Activated T-helper 17 cell treated with anti-CD3 and anti-CD28 coated beads, Interleukin-2, amount 50 U/mL, for 72 hours (primary cell): ENCODE measurements at regions not wholly inside any gene's neighbourhood (a gene's known extent, or its start where the extent isn't known, plus 50 kb on each side); places are given as distances from the start of the nearest gene placed in this dataset.
A peak's percentile ranks its signal among the peaks of the same experiment; 100 is the strongest.
"Not testable (repeated sequence)": the region's sequence is repeated elsewhere in the genome, so short reads cannot be mapped to it uniquely, and the experiment has no call there.

Experiments used
- ATAC-seq: fragments of 150-1000 bp; cut with Tn5 transposase; replicated peaks from 2 replicates; pipeline ENCODE4 v1.10.0; 2021; ENCODE audit warnings: mild to moderate bottlenecking, moderate library complexity
- H3K27ac Mint-ChIP-seq: one replicate; pipeline ENCODE4 v1.8.0; 2022; ENCODE audit warnings: mixed read lengths
- H3K27me3 Mint-ChIP-seq: one replicate; pipeline ENCODE4 v1.8.0; 2022; ENCODE audit warnings: mixed read lengths
- H3K36me3 Mint-ChIP-seq: one replicate; pipeline ENCODE4 v1.8.0; 2022; ENCODE audit warnings: low read depth, mild to moderate bottlenecking, mixed read lengths
- H3K4me1 Mint-ChIP-seq: one replicate; pipeline ENCODE4 v1.8.0; 2022; ENCODE audit warnings: mixed read lengths
- H3K4me3 Mint-ChIP-seq: one replicate; pipeline ENCODE4 v1.8.0; 2022; ENCODE audit warnings: mild to moderate bottlenecking, mixed read lengths
- H3K9me3 Mint-ChIP-seq: one replicate; pipeline ENCODE4 v1.8.0; 2022; ENCODE audit warnings: mixed read lengths

DNA sequence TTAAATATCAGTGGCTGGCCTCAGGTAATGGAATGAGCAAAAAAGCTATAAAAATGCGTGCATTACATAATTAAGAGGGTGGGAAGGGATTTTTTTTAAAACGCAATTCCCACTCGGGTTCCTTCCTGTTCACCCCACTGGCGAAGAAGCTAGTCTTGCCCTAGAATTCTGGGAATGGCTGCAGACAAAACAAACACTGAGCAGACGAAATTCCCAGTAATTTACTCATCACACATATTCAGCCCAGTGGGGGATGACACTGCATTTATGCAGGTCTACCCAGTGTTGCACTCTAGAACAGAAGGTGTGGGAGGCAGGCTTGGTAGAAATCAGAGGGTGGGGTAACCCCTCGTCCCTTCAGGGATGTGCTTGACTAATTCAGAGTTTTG, 2695.0 kb upstream of the DEFB115 start:
- H3K27ac Mint-ChIP-seq, result no peak overlapping the region
- H3K9me3 Mint-ChIP-seq, result peaks cover 28% of the 10 kb centered on the region
- peaks cover 26% of the 10 kb centered on the region for H3K36me3 Mint-ChIP-seq
- no peak overlapping the region for H3K4me3 Mint-ChIP-seq
- H3K27me3 Mint-ChIP-seq, result no peaks in the 10 kb centered on the region
- no peaks in the 10 kb centered on the region for H3K4me1 Mint-ChIP-seq
- ATAC-seq, result no peak

DNA sequence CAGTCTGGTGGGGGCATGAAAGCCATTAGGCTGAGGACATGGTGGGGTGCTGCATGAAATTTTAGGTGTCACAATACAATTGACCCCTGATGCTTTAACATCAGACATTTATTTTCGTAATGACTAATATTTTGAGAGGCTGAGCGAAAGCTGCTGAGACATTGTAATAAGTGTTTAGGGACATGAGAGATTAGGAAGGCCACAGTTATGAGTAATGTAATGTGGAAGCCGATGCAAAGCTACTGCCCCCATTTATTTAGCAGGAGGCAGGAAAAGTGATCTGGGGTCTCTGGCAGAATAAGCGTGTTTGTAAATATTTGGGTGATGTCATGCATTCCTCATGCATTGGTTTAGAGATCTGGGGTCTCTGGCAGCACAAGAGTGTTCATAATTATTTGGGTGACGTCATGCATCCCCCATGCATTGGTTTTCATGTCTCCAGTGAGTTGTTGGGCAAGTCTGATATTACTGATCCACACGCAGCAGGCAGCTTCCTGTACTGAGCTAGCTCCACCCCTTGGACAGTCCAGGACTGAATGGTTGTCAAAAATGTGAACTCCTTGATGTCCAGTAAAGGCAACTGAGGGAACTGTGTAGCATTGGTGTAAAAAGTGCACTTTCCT, 2694.5 kb upstream of the DEFB115 start:
- H3K4me3 Mint-ChIP-seq, result not testable (repeated sequence)
- H3K9me3 Mint-ChIP-seq, result peaks cover 28% of the 10 kb centered on the region

DNA sequence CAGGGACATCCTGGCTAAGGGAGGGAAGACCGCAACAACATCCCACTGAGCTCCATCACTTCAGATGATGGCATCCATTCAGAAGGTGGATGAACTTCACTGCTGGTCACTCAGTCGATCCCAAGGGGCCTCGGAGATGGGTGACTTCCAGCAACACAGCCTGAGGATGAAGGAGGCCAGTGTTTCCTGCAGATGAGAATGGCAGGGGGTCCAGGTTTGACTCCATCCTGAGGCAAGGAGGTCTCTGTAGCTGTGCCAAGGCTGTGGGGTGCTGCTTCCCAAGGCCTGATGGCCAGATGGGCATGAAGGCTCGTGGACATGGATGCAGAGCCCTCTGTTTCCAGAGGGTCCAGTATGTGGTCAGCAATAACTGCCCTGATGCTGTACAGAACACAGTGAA, 2693.4 kb upstream of the DEFB115 start:
- peaks cover 26% of the 10 kb centered on the region for H3K36me3 Mint-ChIP-seq
- H3K27me3 Mint-ChIP-seq, H3K4me3 Mint-ChIP-seq, H3K27ac Mint-ChIP-seq, ATAC-seq, H3K4me1 Mint-ChIP-seq: not testable (repeated sequence)
- H3K9me3 Mint-ChIP-seq, result peaks cover 25% of the 10 kb centered on the region

More for the DNA sequence above, 2694.5 kb upstream of the DEFB115 start:
- H3K27me3 Mint-ChIP-seq, H3K27ac Mint-ChIP-seq, ATAC-seq, H3K4me1 Mint-ChIP-seq: not testable (repeated sequence)
- peaks cover 26% of the 10 kb centered on the region for H3K36me3 Mint-ChIP-seq

DNA sequence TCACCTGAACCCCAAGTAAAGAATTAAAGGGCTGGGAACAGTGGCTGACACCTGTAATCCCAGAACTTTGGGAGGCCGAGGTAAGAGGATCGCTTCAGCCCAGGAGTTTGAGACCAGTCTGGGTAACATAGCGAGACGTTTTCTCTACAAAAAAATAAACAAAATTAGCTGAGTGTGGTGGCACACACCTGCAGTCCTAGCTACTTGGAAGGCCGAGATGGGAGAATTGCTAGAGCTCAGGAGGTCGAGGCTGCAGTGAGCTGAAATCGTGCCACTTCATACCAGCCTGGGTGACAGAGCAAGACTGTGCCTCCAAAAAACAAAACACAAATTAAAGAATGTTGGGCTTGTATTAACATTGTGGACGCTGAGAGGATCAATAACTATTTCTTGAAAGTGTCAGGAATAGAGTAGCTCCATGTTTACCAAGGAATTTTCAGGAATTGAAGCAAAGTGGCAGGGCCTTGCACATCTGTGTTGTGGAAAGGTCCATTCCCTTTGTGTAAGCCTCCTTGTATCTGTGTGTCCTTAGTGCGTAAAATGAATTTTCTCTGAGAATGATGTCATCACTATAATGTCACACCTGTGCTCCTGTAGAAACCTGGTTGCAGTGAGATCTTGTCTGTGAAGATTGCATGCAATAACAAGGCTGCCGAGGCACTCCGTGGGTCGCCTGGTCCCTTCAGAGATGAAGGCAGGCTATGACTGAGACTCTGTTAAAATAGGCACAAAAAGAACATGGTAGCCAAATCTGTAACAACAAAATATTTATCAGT, 2692.6 kb upstream of the DEFB115 start:
- H3K4me1 Mint-ChIP-seq, H3K27ac Mint-ChIP-seq, ATAC-seq, H3K4me3 Mint-ChIP-seq, H3K27me3 Mint-ChIP-seq: not testable (repeated sequence)
- peaks cover 25% of the 10 kb centered on the region for H3K9me3 Mint-ChIP-seq
- H3K36me3 Mint-ChIP-seq, result peaks cover 26% of the 10 kb centered on the region

DNA sequence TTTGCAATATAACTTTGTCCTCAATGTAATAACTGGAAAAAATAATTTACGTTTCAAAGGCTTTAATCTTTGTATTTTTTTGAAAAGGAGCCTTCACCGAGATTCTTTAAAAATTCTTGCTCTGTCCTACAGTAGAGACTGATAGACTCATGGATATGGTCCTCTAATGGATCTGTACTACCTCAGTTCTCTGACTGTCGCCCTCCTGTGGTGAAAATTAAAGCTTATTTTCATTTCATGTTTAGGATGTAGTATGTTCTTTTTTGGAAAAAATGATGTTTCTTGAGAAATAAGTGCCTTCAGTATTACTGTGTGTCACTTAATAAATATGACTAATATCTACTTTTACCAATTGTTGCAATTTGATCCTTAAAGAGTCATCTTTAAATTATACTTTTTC, 2681.5 kb upstream of the DEFB115 start:
- not testable (repeated sequence) for H3K27me3 Mint-ChIP-seq, H3K4me3 Mint-ChIP-seq, H3K27ac Mint-ChIP-seq, ATAC-seq, H3K4me1 Mint-ChIP-seq, H3K9me3 Mint-ChIP-seq
- H3K36me3 Mint-ChIP-seq, result peaks cover 30% of the 10 kb centered on the region

DNA sequence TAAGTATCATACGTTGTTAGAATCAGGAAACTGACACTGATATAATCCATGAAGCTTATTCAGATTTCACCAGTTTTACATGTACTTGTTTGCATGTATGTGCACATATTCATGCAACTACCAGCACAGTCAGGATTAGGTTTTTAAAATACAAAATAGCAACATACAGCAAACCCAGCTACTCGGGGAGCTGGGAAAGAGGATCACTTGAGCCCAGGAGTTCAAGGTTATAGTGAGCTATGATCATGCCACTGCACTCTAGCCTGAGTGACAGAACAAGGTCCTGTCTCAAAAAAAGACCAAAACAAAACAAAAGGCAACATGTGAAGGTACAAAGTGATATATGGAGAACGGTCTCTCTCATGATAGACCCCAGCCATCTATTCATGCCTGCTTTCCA, 2665.8 kb upstream of the DEFB115 start:
- H3K27me3 Mint-ChIP-seq, H3K9me3 Mint-ChIP-seq, H3K27ac Mint-ChIP-seq, H3K4me1 Mint-ChIP-seq, ATAC-seq, H3K4me3 Mint-ChIP-seq: not testable (repeated sequence)
- peaks cover 49% of the 10 kb centered on the region for H3K36me3 Mint-ChIP-seq

DNA sequence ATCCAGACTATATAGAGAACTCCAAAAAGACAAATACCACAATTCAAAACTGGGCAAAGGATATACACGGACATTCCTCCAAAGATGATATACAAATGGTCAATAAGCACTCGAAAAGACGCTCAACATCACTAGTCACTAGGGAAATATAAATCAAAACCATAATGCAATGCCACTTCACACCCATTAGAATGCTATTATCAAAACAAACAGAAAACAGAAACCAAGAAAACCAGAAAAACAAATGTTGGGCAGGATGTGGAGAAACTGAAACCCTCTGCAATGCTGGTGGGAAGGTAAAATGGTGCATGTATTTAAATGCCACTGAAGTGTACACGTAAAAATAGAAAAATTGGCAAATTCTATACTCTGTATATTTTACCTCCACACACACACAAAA, 2664.1 kb upstream of the DEFB115 start:
- not testable (repeated sequence) for H3K4me3 Mint-ChIP-seq, ATAC-seq, H3K9me3 Mint-ChIP-seq, H3K27ac Mint-ChIP-seq, H3K27me3 Mint-ChIP-seq
- peaks cover 57% of the 10 kb centered on the region for H3K36me3 Mint-ChIP-seq
- peaks cover 13% of the 10 kb centered on the region for H3K4me1 Mint-ChIP-seq

DNA sequence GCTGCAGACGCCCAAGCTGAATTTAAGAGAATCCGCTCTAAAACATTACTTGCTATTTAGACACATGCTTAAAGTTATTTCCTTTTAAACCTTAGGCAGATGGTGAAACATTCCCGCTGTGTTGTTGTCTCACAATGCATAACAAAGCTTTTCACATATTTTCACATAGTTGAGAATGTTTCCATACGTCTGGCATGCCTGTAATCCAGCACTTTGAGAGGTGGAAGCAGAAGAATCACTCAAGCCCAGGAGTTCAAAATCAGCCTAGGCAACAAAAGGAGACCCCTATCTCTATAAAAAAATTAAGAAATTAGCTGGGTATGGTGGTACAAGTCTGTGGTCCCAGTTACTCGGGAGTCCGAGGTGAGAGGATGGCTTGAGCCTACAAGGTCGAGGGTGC, 2663.0 kb upstream of the DEFB115 start:
- not testable (repeated sequence) for H3K9me3 Mint-ChIP-seq, H3K4me3 Mint-ChIP-seq, H3K27ac Mint-ChIP-seq, ATAC-seq, H3K27me3 Mint-ChIP-seq
- Mint-ChIP-seq H3K4me1 (peaks cover 13% of the 10 kb centered on the region), H3K36me3 (peaks cover 57% of the 10 kb centered on the region)

DNA sequence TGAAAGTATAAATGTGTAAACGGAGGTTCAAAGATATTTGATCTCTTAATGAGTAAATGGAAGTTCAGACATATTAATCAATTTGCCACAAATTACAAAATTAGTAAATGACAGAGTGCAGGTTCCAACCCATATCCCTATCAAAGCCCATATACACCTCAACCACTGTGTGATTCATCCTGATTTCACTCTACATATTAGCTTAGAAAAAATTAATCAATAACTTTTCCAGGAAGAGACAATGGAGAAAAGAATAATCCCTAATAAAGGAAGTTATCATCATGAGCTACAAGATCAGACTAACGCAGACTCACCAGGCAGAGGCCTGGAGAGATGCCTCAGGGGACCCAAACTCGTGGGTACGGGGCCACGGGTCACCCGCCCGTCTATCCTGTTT, 2655.5 kb upstream of the DEFB115 start:
- H3K27ac Mint-ChIP-seq, result peak overlapping the region; percentile 96
- not testable (repeated sequence) for H3K27me3 Mint-ChIP-seq, H3K9me3 Mint-ChIP-seq, ATAC-seq
- H3K4me1 Mint-ChIP-seq, result peaks cover 16% of the 10 kb centered on the region
- H3K4me3 Mint-ChIP-seq, result peak overlapping the region; percentile 97
- peaks cover 48% of the 10 kb centered on the region for H3K36me3 Mint-ChIP-seq

DNA sequence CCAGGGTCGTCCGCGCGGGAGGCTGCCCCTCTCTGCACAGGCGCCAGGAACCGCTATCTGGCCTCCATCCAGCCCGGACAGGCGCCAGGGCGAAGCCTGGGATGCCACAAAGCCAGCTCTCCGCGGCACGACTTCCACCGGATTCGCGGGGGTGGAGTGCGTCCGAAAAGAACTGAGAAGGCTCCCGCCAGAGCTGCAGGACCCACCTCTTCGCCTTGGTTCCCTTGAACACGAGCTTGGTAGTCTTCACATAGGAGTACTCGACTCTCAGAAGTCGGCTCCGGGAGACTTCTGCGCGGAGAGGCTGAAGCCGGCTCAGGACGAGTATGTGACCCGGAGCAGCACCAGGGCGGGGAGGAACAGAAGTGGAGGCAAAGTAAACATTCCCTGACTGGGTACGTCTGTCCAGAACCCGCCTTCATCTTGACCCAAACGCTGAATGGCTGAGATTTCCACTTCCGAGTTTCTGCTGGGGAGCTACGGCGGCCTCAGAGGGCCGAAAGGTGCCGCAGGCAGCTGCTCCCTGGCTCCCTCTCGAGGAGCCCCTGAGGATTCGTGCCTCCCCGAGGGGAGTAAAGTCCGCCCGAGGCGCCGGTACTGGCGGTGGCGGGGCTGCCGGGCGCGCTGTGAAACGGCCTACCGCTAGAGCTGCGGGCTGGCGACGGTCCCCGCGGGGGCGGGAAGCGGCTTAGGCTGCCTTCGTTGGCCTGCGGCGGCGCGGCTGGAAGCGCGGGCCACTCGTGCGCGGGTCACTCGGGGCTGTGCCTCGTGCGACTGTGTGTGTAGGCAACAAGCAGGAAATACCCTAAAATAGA, 2654.9 kb upstream of the DEFB115 start:
- peak; percentile 97 for ATAC-seq

DNA sequence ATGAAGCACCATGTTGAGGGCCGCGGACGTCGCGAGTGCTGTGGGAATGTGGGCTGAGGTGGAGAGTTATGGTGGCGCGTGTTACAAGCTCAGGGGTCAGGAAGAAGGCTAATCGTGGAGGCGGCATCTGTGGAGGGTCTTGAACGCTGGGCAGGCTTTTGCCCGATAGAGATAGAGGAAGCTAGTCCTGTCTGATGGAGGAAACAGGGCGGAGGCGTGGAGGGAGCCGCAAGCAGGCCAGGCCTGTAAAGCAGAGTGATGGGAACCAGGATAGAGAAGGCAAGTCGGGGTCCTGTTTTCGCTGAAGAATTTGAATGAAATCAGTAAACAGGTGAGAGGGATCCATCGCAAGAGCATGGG, 2654.3 kb upstream of the DEFB115 start:
- peaks cover 36% of the 10 kb centered on the region for H3K36me3 Mint-ChIP-seq
- H3K4me3 Mint-ChIP-seq, result peak overlapping the region; percentile 97
- H3K4me1 Mint-ChIP-seq, result peaks cover 12% of the 10 kb centered on the region
- H3K27ac Mint-ChIP-seq, result peak overlapping the region; percentile 96
- H3K27me3 Mint-ChIP-seq, H3K9me3 Mint-ChIP-seq, ATAC-seq: not testable (repeated sequence)

More for the DNA sequence above, 2654.9 kb upstream of the DEFB115 start:
- Mint-ChIP-seq H3K4me1 (peaks cover 16% of the 10 kb centered on the region), H3K36me3 (peaks cover 42% of the 10 kb centered on the region), H3K27ac (peak overlapping the region; percentile 96), H3K4me3 (peak overlapping the region; percentile 97)
- H3K9me3 Mint-ChIP-seq, H3K27me3 Mint-ChIP-seq: not testable (repeated sequence)

DNA sequence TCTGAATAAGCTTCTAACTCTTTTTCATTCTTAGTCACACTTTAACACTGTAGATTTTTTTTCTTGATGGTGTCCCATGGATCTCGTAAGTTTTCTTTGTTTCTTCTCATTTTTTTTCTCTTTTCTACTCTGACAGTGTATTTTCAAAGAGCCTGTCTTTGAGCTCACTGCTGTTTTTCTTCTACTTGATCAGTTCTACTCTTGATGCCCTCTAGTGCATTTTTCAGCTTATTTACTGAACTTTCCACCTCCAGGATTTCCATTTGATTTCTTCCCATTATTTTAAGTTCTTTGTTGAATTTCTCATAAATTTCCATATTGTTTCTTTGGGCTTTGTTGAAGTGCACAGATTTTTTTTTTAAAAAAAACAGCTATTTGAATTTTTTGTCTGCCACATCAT, 2641.1 kb upstream of the DEFB115 start:
- Mint-ChIP-seq H3K36me3 (no peaks in the 10 kb centered on the region), H3K27me3 (no peaks in the 10 kb centered on the region), H3K27ac (no peak overlapping the region), H3K4me3 (no peak overlapping the region), H3K4me1 (no peaks in the 10 kb centered on the region), H3K9me3 (peaks cover 30% of the 10 kb centered on the region)
- no peak for ATAC-seq

DNA sequence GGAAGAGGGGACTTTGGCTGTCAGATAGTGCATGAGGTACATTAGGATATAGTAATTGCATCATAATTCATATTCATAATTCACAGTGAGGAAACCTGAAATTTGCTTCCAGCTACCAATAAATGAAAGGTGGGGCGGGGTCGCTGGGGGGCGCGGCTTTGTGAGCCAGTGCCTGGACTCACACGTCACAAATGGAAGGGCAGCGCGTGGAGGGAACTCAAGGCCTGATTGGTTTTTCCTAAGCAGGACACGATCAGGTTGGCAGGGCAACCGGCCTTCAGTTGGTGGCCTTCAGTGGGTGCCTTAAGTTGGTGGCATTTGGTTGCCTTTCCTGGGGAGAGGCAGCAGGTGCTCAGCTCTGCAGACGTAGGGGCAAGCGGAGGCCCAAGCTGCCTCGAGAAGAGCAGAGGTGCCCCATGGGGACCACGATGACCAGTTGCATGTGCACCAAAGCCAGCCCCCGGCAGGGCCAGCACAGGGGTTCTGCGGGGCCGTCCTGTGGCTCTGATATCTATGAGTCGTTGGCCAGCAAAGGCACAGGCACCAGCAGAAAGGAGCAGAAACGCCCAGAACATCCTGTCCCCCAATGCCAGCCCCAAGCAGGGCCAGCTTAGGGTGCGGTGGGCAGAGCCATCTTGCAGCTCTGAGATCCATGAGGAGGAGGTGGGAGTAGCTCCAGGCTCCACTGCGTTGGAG, 2637.4 kb upstream of the DEFB115 start:
- H3K27me3 Mint-ChIP-seq, H3K36me3 Mint-ChIP-seq, ATAC-seq, H3K27ac Mint-ChIP-seq, H3K4me3 Mint-ChIP-seq, H3K4me1 Mint-ChIP-seq: not testable (repeated sequence)
- peaks cover 19% of the 10 kb centered on the region for H3K9me3 Mint-ChIP-seq

DNA sequence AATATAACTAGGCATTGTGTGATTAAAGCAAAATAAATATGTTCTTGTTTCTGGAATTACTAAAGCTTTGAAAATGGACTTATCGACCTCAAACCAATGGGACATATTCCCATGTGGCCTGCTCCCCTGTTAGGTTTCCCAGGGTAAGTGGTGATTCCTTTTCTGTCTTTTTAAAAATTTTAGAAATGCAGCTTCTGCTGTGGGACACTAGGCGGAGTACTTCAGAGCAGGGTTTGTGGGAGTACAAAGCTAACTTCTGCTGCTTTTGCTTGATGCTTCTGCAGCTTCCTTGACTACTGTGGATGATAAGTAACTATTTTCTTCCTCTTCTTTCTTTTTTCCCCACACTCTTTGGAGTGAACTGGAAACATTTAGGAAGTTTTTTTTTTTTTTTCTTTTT, 2632.4 kb upstream of the DEFB115 start:
- not testable (repeated sequence) for H3K36me3 Mint-ChIP-seq

More for the DNA sequence above, 2632.4 kb upstream of the DEFB115 start:
- not testable (repeated sequence) for ATAC-seq, H3K4me3 Mint-ChIP-seq, H3K9me3 Mint-ChIP-seq, H3K27ac Mint-ChIP-seq, H3K4me1 Mint-ChIP-seq, H3K27me3 Mint-ChIP-seq
